ENCODE measurements at regions not wholly inside any gene's neighbourhood (a gene's known extent, or its start where the extent isn't known, plus 50 kb on each side); places are given as distances from the start of the nearest gene placed in this dataset.

GRCh38 chr9:29799227-29799626 is 2225.9 kb upstream of the C9orf72 start (continued):
- TF ChIP-seq POU2F2 (IDR thresholded peaks at IDR 0.05; ENCODE audit: borderline replicate concordance, low read depth, low read length) (no peak), NKRF (conservative IDR thresholded peaks at IDR 0.05) (no peak)

GRCh38 chr9:29800821-29801220 is 2227.5 kb upstream of the C9orf72 start:
- in situ Hi-C loops (cut with MboI) (loop anchor here (10.0 kb wide), 1 partner anchor 56 kb away; no protein-coding TSS in a partner anchor), intact Hi-C loops (cut with micrococcal nuclease; ENCODE audit: unreplicated experiment) (no loop called here)
- ChIA-PET RAD21 (ENCODE audit: unreplicated experiment) (no interaction called here), POLR2A (no interaction called here), CTCF (no interaction called here), SMC1A (ENCODE audit: uncharacterized antibody, unreplicated experiment) (no interaction called here)
- Histone ChIP-seq H3K9ac (ENCODE audit: control insufficient read depth, insufficient read depth, low read length) (no peak overlapping the region), H3K4me1 (ENCODE audit: control insufficient read depth, insufficient read depth, low read length) (no peaks in the 10 kb centered on the region), H3K36me3 (ENCODE audit: control insufficient read depth in 2 of 2, insufficient read depth in 2 of 2, low read length in 1 of 2) (no peaks in the 10 kb centered on the region), H3K4me2 (ENCODE audit: control insufficient read depth, insufficient read depth) (no peak overlapping the region), H3K27me3 (replicated peaks in 1 of 2; ENCODE audit: control insufficient read depth in 2 of 2, insufficient read depth in 2 of 2, low read length in 1 of 2) (no peaks in the 10 kb centered on the region), H3K79me2 (ENCODE audit: control insufficient read depth, insufficient read depth, low read length) (no peaks in the 10 kb centered on the region), H2AFZ (ENCODE audit: control insufficient read depth, low read depth, low read length) (no peak overlapping the region), H4K20me1 (ENCODE audit: control insufficient read depth, insufficient read depth) (no peaks in the 10 kb centered on the region), H3K4me3 (no peak overlapping the region), H3K9me3 (replicated peaks; ENCODE audit: control insufficient read depth, insufficient read depth, low read length) (no peaks in the 10 kb centered on the region), H3K27ac (ENCODE audit: control insufficient read depth, insufficient read depth) (no peak overlapping the region)
- ATAC-seq (no peak), FAIRE-seq (no peak), DNase-seq (ENCODE audit: low read depth, low spot score) (no peak)
- 0% methylated on average over 1 of the region's 1 CpG for WGBS (ENCODE audit: insufficient coverage, insufficient replicate concordance, low lambda C conversion rate, missing lambda C conversion rate)
- no TSS peak for BruUV-seq (replicated peaks)
- TF ChIP-seq FOXM1 (IDR thresholded peaks at IDR 0.05; ENCODE audit: low read depth, low read length) (no peak), EED (IDR thresholded peaks at IDR 0.05; ENCODE audit: low read depth) (no peak), SMAD5 (IDR thresholded peaks at IDR 0.05; ENCODE audit: low read depth) (no peak), ZNF207 (IDR thresholded peaks at IDR 0.05; ENCODE audit: borderline replicate concordance) (no peak), TBL1XR1 (IDR thresholded peaks at IDR 0.05; ENCODE audit: low read depth, low read length) (no peak), SUPT20H (IDR thresholded peaks at IDR 0.05; ENCODE audit: borderline replicate concordance, control insufficient read depth, low read depth, low read length) (no peak), MTA2 (IDR thresholded peaks at IDR 0.05; ENCODE audit: low read depth) (no peak), REST (IDR thresholded peaks at IDR 0.05; ENCODE audit: low read depth, low read length) (no peak), ZNF274 (IDR thresholded peaks at IDR 0.05; ENCODE audit: insufficient read depth, insufficient read length) (no peak), ZBTB11 (CRISPR knock-in tag; IDR thresholded peaks at IDR 0.05) (no peak), STAT3 (IDR thresholded peaks at IDR 0.05; ENCODE audit: low read depth, low read length) (no peak), HDAC6 (IDR thresholded peaks at IDR 0.05; ENCODE audit: unreplicated experiment) (no peak), SREBF1 (IDR thresholded peaks at IDR 0.05; ENCODE audit: low read length) (no peak), STAT1 (conservative IDR thresholded peaks at IDR 0.05) (no peak), RCOR1 (conservative IDR thresholded peaks at IDR 0.05; ENCODE audit: low read depth, low read length) (no peak)
